Lower leg skin (tissue), 3 donors: ENCODE measurements at regions not wholly inside any gene's neighbourhood (a gene's known extent, or its start where the extent isn't known, plus 50 kb on each side); places are given as distances from the start of the nearest gene placed in this dataset.

Source experiments
- POLR2A ChIP-seq, 2 donors: fragments of 450-650 bp; IDR thresholded peaks; one replicate each; pipeline ENCODE4 v1.6.1; 2016 to 2017; ENCODE audit warnings: antibody characterized with exemption in 2 of 2, mild to moderate bottlenecking in 1 of 2, moderate library complexity in 1 of 2
- TF ChIP-seq, protein P1 (sequence below), 3 donors: fragments of 450-650 bp; IDR thresholded peaks; one replicate each; pipeline ENCODE4 v1.5.1; 2016; ENCODE audit warnings: antibody characterized with exemption in 3 of 3, mild to moderate bottlenecking in 3 of 3, moderate library complexity in 2 of 3

- TF ChIP-seq, protein P1, sequence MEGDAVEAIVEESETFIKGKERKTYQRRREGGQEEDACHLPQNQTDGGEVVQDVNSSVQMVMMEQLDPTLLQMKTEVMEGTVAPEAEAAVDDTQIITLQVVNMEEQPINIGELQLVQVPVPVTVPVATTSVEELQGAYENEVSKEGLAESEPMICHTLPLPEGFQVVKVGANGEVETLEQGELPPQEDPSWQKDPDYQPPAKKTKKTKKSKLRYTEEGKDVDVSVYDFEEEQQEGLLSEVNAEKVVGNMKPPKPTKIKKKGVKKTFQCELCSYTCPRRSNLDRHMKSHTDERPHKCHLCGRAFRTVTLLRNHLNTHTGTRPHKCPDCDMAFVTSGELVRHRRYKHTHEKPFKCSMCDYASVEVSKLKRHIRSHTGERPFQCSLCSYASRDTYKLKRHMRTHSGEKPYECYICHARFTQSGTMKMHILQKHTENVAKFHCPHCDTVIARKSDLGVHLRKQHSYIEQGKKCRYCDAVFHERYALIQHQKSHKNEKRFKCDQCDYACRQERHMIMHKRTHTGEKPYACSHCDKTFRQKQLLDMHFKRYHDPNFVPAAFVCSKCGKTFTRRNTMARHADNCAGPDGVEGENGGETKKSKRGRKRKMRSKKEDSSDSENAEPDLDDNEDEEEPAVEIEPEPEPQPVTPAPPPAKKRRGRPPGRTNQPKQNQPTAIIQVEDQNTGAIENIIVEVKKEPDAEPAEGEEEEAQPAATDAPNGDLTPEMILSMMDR (IDR thresholded peaks at IDR 0.05) = no peak
- TF ChIP-seq POLR2A (IDR thresholded peaks at IDR 0.05) = no peak
Measured at GRCh38 chr22:47596176-47596690, 833.8 kb downstream of the TBC1D22A start.
